NCI-H446 (cell line): ENCODE measurements at regions not wholly inside any gene's neighbourhood (a gene's known extent, or its start where the extent isn't known, plus 50 kb on each side); places are given as distances from the start of the nearest gene placed in this dataset.

ENCODE experiments used
- DNase-seq, 2 experiments: peaks; one replicate each; lab custom pipeline; 2025; lab: John Stamatoyannopoulos, UW

DNA sequence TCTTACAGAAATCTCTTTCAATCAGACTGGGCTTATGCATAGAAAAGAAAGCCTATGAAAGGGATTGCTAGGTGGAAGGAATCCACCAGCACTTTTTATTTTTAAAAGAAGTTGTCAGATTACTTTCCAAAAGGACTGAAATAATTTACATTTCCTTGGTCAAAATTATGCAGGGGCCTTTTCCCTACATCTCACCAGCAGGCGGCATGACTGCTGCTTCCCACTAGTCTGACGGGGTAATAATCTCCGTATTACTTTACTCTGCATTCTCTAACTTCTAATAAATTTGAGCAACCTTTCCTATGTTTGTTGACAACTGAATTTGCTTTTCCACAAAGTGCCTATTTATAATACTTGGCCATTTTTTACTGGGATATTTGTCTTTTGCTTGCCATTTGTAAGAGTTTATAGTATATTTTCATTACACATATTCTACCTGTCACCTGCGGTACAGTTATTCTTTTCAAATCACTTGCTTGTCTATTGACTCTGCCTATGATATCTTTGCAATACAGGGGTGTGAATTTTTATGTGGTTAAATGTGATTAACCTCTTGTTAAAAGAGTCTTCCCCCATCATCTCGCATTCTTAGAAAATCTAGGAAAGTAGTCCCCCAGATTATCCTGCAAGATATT lies 51.9 kb upstream of the USP47 start:
- peak in 1 of 2 experiments; percentile 13 for DNase-seq

DNA sequence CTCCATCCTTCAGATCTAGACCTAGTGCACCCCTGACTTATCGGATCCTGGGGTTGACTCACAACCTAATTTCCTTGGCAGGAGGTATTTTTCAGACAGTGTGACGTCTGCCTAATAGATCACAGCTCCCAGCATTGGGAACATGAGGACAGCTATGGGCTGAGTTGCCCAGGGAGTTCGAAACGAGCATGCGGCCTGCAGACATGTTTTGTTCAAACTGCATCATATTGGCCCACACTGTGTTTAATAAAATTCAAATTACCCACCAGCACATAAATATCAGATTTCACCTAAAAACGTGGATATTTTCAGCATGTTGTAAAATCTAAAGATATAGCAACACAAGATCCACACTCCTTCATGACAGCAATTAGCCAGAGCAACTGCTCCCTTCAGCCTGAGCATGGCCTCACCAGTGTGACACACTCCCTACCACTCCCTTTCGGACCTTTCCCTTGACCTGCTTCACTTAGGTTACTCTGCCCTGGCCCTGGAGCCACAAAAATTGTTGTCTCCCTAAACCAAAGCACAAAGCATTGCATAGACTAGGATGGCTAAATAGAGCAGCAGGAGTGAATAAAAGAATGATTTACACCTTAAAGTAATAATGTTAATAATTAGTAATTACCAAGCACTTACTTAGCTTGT lies 53.6 kb upstream of the USP47 start:
- DNase-seq = no peak

DNA sequence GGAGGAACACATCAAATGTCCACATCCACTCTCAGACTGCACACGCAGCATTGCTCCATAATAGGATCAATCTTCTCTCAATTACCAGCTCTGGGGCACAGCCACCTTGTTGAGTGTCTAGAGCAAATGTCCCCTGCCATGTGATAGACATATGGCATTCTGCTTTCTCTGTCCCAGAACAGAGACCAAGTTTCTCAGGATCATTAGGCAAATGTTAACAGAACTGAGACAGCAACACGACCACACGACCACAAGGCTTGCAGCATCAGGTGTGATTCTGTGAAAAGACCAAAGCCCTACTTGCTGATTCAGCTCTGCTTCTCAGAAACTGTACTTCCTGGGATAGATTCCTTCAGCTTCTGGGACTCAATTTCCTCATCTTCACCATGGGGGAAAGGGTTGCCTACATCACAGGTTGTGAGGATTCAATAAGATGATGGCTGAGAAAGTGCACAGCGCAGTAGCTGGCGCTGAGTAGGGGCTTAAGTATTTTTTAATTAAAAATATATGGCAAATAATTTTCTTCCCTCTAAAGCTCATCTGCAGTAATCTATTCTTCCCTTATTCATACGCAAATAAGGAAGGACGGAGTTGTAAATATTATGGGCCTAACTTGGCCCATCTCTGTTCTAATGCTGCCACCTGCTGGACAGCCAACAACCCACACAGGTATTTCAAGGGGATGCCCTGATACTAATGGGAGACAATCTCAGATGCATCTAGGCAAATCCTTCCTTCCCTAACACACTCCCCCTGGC lies 54.3 kb upstream of the USP47 start:
- DNase-seq = peak; percentile 75 to 77

- DNase-seq = peak in 1 of 2 experiments; percentile 18
Observed at GRCh38 chr11:11786771-11787170, 55.0 kb upstream of the USP47 start.

DNA sequence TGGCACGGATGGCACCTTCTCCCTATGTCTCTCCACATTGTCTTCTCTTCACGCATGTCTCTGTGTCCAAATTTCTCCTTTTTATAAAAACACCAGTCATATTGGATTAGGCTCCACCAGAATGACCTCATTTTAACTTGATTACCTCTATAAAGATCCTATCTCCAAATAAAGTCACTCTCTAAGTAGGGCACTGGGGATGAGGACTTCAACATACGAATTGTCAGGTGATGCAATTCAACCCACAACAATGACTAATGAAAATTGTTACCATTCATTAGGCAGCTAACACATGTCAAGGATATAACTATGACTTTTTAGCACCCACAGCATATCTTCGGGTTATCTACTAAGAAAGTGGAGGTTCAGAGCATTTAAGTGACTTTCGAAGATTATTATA lies 55.5 kb upstream of the USP47 start:
- DNase-seq = no peak

DNA sequence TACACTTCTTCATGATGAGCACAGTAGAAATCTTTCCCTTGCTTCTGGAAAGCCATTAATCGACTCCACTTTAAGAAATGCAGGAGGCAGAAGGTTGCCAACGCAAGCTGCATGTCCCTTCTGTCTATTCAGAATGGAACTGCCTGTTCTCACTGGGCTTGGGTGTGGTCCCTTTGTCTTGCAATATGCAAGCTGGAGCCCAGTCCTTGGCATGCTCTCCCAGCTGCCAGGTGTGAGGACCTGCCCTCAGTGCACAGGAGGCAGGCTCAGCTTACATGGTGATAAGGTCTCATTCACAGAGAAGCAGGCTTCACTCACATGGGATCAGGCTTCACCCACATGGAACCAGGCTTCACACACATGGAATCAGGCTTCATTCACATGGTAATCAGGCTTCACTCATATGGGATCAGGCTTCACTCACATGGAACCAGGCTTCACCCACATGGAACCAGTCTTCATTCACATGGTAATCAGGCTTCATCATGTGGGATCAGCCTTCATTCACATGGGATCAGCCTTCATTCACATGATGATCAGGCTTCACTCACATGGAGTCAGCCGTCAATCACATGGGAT lies 59.2 kb upstream of the USP47 start:
- no peak for DNase-seq

GRCh38 chr11:11780858-11781257 lies 60.9 kb upstream of the USP47 start:
- peak; percentile 51 to 77 for DNase-seq

DNA sequence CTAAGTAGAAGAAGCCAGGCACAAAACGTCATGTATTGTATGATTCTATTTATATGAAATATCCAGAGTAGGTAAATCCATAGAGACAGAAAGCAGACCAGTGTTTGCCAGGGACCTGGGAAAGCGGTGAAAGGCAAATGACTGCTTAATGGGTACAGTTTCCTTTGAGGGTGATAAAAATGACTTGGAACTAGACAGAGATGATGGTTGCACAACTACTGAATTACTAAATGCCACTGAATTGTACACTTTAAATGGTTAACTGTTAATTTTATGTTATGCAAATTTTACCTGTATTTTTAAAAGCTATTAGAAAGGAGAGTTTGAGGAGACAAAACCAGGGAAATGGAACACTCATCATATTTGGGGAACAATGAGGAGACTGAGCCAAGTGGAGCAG lies 61.8 kb upstream of the USP47 start:
- no peak for DNase-seq

GRCh38 chr11:11777897-11778296 lies 63.9 kb upstream of the USP47 start:
- no peak for DNase-seq

GRCh38 chr11:11776714-11777113 lies 65.1 kb upstream of the USP47 start:
- DNase-seq = no peak

GRCh38 chr11:11774928-11775327 lies 66.8 kb upstream of the USP47 start:
- DNase-seq = no peak

- no peak for DNase-seq
Observed at GRCh38 chr11:11772865-11773515, 68.8 kb upstream of the USP47 start.

GRCh38 chr11:11770921-11771486 lies 70.8 kb upstream of the USP47 start:
- DNase-seq = no peak

DNA sequence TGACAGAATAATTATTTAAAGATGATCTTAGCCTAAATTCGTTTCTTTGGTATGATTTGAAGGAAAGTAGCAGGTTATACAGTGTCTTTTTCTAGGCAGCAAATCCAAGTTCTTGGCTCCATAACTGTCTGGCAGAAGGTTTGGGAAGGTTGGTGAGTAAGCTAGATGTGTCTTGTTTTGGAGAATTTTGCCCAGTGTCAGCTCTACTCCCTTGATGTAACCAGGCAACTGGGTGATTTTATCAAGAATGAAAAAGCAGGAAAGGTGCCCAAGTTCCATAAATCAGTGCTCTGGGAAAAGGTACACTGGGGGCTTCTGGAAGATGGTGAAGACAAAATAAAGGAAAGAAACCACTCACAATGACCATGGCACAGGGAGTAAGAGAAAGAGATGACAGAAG lies 71.5 kb upstream of the USP47 start:
- no peak for DNase-seq

- DNase-seq = no peak
Observed at GRCh38 chr11:11769782-11770181, 72.0 kb upstream of the USP47 start.

GRCh38 chr11:11769362-11769761 lies 72.4 kb upstream of the USP47 start:
- DNase-seq = no peak

GRCh38 chr11:11764423-11764803 lies 77.4 kb upstream of the USP47 start:
- DNase-seq = no peak

- DNase-seq = no peak
Observed at GRCh38 chr11:11763796-11764422, 77.9 kb upstream of the USP47 start.

DNA sequence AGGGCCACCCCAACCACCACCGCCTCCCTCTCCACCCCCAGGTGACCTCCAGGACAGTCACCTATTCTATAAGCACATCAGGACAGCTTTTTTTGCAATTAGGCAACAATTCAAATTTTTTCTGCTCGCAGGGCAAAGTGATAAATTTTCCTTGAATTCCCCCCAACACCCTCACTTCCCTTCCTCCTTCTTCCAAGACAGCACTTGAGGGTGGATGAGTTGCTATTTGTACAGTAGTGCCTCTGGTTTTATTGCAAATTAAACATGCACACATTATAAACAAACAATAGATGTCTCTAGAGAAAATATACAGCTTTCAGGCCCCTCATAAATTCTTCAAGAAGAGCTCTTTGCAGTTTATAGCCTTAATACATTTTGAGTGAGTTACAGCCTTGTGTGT lies 80.9 kb upstream of the USP47 start:
- DNase-seq = no peak

DNA sequence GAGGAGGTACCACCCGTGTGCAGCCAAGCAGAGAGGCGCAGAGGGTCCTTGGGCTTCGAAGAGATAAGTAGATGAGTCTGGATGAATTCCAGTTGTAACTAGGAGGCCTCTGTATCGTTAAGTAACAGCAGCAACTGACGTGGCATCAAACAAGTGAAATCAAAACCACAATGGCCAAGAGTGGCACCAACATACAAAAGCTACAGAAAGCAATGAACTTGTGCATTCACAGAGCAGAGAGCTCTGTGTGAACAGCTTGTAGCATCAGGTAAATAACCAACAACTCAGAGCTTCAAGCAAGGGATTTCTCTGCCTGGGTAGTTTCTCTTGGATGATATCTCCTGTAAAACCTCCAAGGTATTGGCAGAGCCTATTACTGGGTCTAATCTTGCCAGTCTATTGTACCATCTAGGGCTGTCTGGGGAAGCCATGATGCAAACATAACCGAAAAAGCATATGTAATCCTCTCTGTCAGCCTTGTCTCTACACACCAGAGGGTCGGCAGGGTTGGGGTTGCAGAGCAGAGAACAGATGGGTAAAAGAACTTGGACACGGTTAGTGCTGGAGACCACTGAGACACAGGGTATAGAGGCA lies 83.1 kb upstream of the USP47 start:
- no peak for DNase-seq

- DNase-seq = no peak
Observed at GRCh38 chr11:11757909-11758308, 83.9 kb upstream of the USP47 start.
